MCF 10A (cell line): ENCODE measurements at regions not wholly inside any gene's neighbourhood (a gene's known extent, or its start where the extent isn't known, plus 50 kb on each side); places are given as distances from the start of the nearest gene placed in this dataset.

Experiments used
- BruUV-seq: library from RNA; stranded (reverse); fragments of 400-500 nt; replicated peaks from 2 replicates; lab custom pipeline; 2021; lab: Mats Ljungman, UMichigan
- CTCF ChIA-PET: fragments of 300-600 bp; sonication (Branson Sonifier 250); formaldehyde crosslinking; extraction: SDS; loops from one replicate; lab custom pipeline; 2021; ENCODE audit warnings: antibody characterized with exemption, inconsistent platforms; lab: Yijun Ruan, JAX
- POLR2A ChIA-PET: fragments of 300-600, 350-650 bp; sonication (Branson Sonifier 250); formaldehyde crosslinking; extraction: SDS; loops from one replicate; lab custom pipeline; 2020; ENCODE audit warnings: antibody characterized with exemption, inconsistent platforms; lab: Yijun Ruan, JAX
- DNase-seq: peaks from one replicate; pipeline ENCODE4 v3.0.0-alpha.2; 2018; ENCODE audit not compliant: unreplicated experiment
- H3K27ac Mint-ChIP-seq: one replicate; pipeline ENCODE4 v1.8.0; 2022; ENCODE audit warnings: mild to moderate bottlenecking, low read depth, mixed read lengths; ENCODE audit not compliant: unreplicated experiment
- H3K27me3 Mint-ChIP-seq: one replicate; pipeline ENCODE4 v1.8.0; 2022; ENCODE audit warnings: mixed read lengths; ENCODE audit not compliant: insufficient read depth, unreplicated experiment
- H3K36me3 Mint-ChIP-seq: one replicate; pipeline ENCODE4 v1.8.0; 2022; ENCODE audit warnings: mild to moderate bottlenecking, moderate library complexity, mixed read lengths; ENCODE audit not compliant: insufficient read depth, unreplicated experiment
- H3K4me1 Mint-ChIP-seq: one replicate; pipeline ENCODE4 v1.8.0; 2022; ENCODE audit warnings: mixed read lengths; ENCODE audit not compliant: insufficient read depth, unreplicated experiment
- H3K4me3 Mint-ChIP-seq: one replicate; pipeline ENCODE4 v1.8.0; 2022; ENCODE audit warnings: mild to moderate bottlenecking, moderate library complexity, mixed read lengths; ENCODE audit not compliant: unreplicated experiment
- H3K9me3 Mint-ChIP-seq: one replicate; pipeline ENCODE4 v1.8.0; 2022; ENCODE audit warnings: mixed read lengths; ENCODE audit not compliant: unreplicated experiment
- intact Hi-C: fragments of 100-400 bp; cut with micrococcal nuclease; formaldehyde crosslinking; loops from 2 replicates; pipeline ENCODE4 v1.14.1; 2022
- TF ChIP-seq, protein P1 (sequence below): fragments of 200-600 bp; IDR thresholded peaks from one replicate; pipeline ENCODE4 v1.8.0; 2022; ENCODE audit warnings: antibody characterized with exemption, mild to moderate bottlenecking; ENCODE audit not compliant: unreplicated experiment

DNA sequence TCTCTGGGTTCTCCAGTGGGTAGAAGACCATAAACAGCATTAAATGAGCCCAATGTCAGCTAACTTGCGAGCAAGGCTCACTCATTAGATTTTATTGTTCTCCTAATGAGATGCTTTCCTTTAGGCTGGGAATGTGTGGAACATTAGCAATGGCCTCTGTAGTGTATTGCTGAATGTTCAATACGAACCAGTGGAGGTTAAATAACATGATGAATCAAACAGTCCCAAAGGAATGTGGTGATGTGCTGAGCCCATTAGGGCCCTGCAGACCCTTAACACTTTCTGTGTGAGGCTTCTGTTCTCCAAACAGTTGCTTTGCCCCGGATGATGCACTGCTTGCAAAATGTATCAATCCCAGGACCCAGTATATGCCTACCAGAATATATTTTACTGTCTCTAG, 225.5 kb downstream of the ATG4C start:
- intact Hi-C loops: loop anchor here (5.0 to 10.0 kb wide), 2 partner anchors 528 to 1235 kb away; no protein-coding TSS in a partner anchor
- Mint-ChIP-seq H3K27me3 (no peaks in the 10 kb centered on the region), H3K36me3 (no peaks in the 10 kb centered on the region), H3K9me3 (no peaks in the 10 kb centered on the region), H3K27ac (no peak overlapping the region), H3K4me1 (no peaks in the 10 kb centered on the region), H3K4me3 (no peak overlapping the region)
- no peak for DNase-seq
- no TSS peak for BruUV-seq
- ChIA-PET CTCF (no interaction called here), POLR2A (no interaction called here)
- TF ChIP-seq, protein P1, sequence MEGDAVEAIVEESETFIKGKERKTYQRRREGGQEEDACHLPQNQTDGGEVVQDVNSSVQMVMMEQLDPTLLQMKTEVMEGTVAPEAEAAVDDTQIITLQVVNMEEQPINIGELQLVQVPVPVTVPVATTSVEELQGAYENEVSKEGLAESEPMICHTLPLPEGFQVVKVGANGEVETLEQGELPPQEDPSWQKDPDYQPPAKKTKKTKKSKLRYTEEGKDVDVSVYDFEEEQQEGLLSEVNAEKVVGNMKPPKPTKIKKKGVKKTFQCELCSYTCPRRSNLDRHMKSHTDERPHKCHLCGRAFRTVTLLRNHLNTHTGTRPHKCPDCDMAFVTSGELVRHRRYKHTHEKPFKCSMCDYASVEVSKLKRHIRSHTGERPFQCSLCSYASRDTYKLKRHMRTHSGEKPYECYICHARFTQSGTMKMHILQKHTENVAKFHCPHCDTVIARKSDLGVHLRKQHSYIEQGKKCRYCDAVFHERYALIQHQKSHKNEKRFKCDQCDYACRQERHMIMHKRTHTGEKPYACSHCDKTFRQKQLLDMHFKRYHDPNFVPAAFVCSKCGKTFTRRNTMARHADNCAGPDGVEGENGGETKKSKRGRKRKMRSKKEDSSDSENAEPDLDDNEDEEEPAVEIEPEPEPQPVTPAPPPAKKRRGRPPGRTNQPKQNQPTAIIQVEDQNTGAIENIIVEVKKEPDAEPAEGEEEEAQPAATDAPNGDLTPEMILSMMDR: no peak

DNA sequence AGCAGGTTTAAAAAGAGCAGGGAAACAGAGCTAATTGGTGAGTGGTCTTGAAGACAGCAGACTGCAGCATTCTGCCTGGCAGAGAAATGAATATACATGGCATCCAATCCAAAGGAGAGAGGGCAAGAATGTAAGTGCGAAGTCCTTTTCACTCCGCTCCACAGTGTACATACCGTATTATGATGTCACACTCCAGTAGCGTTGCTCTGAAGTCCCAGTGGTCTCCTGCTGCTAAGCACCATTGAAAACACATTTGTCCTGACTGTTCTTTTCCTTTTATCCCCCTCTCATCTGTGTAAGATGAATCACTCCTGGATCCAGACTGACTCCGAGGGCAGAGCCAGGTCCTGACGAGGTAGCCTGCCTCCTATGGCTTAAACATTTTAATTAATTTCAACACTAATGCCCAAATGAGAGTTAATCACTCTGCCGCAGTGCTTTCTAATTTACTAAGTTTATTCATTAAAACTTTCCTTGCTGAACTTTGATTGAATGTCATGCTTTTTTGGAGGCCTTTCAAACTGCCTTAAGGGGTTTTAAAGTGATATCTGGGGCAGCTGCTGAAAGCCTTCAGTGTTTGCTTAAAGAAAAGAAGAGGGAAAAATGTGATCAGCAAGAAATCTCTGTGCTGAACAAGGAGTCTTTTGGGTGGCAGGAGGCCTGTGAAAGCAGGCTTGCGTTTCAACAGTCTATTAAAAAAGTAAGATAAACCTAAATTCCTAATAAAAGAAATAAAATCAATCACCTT, 227.2 kb downstream of the ATG4C start:
- CTCF ChIA-PET: no interaction called here
- intact Hi-C loops: no loop called here
- POLR2A ChIA-PET: no interaction called here
- no peak for DNase-seq
- H3K4me1 Mint-ChIP-seq: no peaks in the 10 kb centered on the region
- TF ChIP-seq, protein P1: no peak
- no peaks in the 10 kb centered on the region for H3K36me3 Mint-ChIP-seq
- no peaks in the 10 kb centered on the region for H3K27me3 Mint-ChIP-seq
- H3K9me3 Mint-ChIP-seq: no peaks in the 10 kb centered on the region
- H3K27ac Mint-ChIP-seq: no peak overlapping the region
- no TSS peak for BruUV-seq
- H3K4me3 Mint-ChIP-seq: no peak overlapping the region

DNA sequence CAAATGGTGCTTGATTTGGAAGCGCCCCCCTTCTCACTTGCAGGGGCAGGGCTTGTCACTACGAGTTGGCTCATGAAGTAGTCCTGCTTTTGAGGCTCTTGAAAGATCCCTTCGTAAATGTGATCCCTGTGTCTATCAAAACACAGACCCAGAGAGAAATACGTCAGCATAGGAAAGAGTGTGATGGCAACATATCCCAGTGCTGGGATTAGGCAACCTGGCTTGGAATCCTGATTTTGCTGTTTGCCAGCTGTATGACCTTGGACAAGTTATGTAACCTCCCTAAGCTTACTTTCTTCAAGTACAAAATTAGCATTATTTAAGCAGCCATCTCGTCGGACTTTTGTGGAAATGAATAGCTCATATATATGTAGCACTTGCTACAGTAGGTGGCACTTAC, 228.4 kb downstream of the ATG4C start:
- no peak overlapping the region for H3K27ac Mint-ChIP-seq
- intact Hi-C loops: no loop called here
- H3K4me3 Mint-ChIP-seq: no peak overlapping the region
- ChIA-PET POLR2A (no interaction called here), CTCF (interaction anchor here (0.9 kb wide), 1 partner anchor 136 kb away, joined by 3 read pairs; no protein-coding TSS in a partner anchor)
- peak; percentile 24 for DNase-seq
- no peaks in the 10 kb centered on the region for H3K36me3 Mint-ChIP-seq
- TF ChIP-seq, protein P1: no peak
- H3K9me3 Mint-ChIP-seq: no peaks in the 10 kb centered on the region
- no peaks in the 10 kb centered on the region for H3K4me1 Mint-ChIP-seq
- BruUV-seq: no TSS peak
- H3K27me3 Mint-ChIP-seq: no peaks in the 10 kb centered on the region

DNA sequence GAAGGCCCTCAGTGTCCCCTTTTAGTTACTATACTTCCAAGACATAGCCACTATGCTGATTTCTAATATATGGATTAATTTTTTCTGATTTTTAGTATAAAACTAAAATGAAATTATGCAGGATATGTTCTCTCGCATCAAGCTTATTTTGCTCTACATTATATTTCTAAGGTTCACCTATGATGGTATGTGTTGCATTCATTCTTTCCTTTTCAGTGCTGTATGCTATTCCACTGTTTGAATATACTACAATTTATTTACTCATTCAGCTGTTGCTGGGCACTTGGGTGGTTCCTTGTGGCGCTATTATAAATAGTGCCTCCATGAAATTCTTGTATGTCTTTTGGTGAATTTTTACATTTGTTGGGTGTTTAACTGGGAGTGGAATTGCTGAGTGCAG, 230.3 kb downstream of the ATG4C start:
- no peaks in the 10 kb centered on the region for H3K9me3 Mint-ChIP-seq
- no TSS peak for BruUV-seq
- no peak for DNase-seq
- intact Hi-C loops: no loop called here
- ChIA-PET CTCF (interaction anchor here (1.9 kb wide), 1 partner anchor 9 kb away, joined by 8 read pairs; no protein-coding TSS in a partner anchor), POLR2A (interaction anchor here (0.9 kb wide), 1 partner anchor 15 kb away, joined by 3 read pairs; no protein-coding TSS in a partner anchor)
- H3K4me3 Mint-ChIP-seq: no peak overlapping the region
- TF ChIP-seq, protein P1: no peak
- no peak overlapping the region for H3K27ac Mint-ChIP-seq
- H3K36me3 Mint-ChIP-seq: no peaks in the 10 kb centered on the region
- H3K27me3 Mint-ChIP-seq: no peaks in the 10 kb centered on the region
- no peaks in the 10 kb centered on the region for H3K4me1 Mint-ChIP-seq
